ENCODE measurements at regions not wholly inside any gene's neighbourhood (a gene's known extent, or its start where the extent isn't known, plus 50 kb on each side); places are given as distances from the start of the nearest gene placed in this dataset.

DNA sequence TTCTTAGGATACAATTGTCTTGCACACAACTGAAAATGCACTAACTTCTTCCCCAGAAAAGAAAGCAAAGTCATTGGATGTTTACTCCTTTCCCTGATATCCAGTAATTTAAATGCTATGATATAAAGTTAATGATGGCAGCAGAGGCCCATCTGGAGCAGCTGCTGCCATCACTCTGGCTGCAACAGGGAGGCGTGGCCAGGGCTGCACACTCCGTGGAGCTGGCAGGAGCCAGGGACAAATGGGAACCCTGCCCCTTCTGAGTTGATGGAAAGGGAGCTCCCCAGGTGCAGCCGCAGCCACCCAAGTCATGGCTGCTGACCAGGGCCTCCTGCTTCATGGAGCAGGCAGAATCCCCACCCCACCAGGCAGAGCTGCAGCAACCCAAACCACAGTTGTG, 72.6 kb upstream of the ALDH1A3 start:
- ChIA-PET POLR2A (no interaction called here), CTCF (ENCODE audit: low intra/inter-chr PET ratio) (no interaction called here)
- H3K4me2 ChIP-seq (ENCODE audit: insufficient read depth, low read length), result no peak overlapping the region
- 0% methylated on average over 3 of the region's 3 CpGs for WGBS (ENCODE audit: insufficient coverage, low coverage, missing lambda C conversion rate)
- no peaks in the 10 kb centered on the region for H3K9me1 ChIP-seq (ENCODE audit: control insufficient read depth, insufficient read depth, low read length)
- peaks cover 0 to 6% of the 10 kb centered on the region in 2 experiments; a peak in 2 of 5 replicates for H3K27me3 ChIP-seq (ENCODE audit: control insufficient read depth in 2 of 2, insufficient read depth in 2 of 2, low read length in 2 of 2)
- in situ Hi-C loops (cut with MboI) (no loop called here), intact Hi-C loops (cut with micrococcal nuclease) (no loop called here)
- no TSS peak for BruUV-seq (replicated peaks)
- FAIRE-seq (no peak), DNase-seq (ENCODE audit: extremely low read depth in 1 of 4, low spot score in 3 of 4) (no peak), ATAC-seq (no peak)
- H3K27ac ChIP-seq (ENCODE audit: extremely low read depth, low read depth, low read length), result no peak overlapping the region
- H3K79me2 ChIP-seq (ENCODE audit: control insufficient read depth, insufficient read depth, low read length), result no peaks in the 10 kb centered on the region
- H3K9me3 ChIP-seq (replicated peaks; ENCODE audit: control insufficient read depth, insufficient read depth, low read depth, low read length), result no peaks in the 10 kb centered on the region
- H3K4me1 ChIP-seq (replicated peaks in 1 of 2; ENCODE audit: control insufficient read depth in 2 of 2, insufficient read depth in 2 of 2, low read length in 2 of 2), result 0 out of 5 replicates have a peak, but pooled peaks cover 0 to 3% of the 10 kb centered on the region in 2 experiments
- H2AFZ ChIP-seq (ENCODE audit: low read depth, low read length), result no peak overlapping the region
- H3K9ac ChIP-seq (ENCODE audit: insufficient read depth in 1 of 2, low read depth in 2 of 2, low read length in 2 of 2), result no peak overlapping the region
- no peak overlapping the region for H3K4me3 ChIP-seq
- H4K20me1 ChIP-seq (replicated peaks; ENCODE audit: control insufficient read depth, insufficient read depth, low read length), result no peaks in the 10 kb centered on the region; the same call in 1 of the 2 replicates
- no peaks in the 10 kb centered on the region for H3K36me3 ChIP-seq (ENCODE audit: control insufficient read depth, insufficient read depth, low read length)
- TF ChIP-seq ZNF184 (CRISPR knock-in tag; IDR thresholded peaks at IDR 0.05) (no peak), SRF (CRISPR knock-in tag; IDR thresholded peaks at IDR 0.05) (no peak), ZNF217 (CRISPR knock-in tag; IDR thresholded peaks at IDR 0.05) (no peak), POLR3A (IDR thresholded peaks at IDR 0.05; ENCODE audit: borderline replicate concordance, extremely low read depth, insufficient read depth, insufficient read length) (no peak), PTBP1 (IDR thresholded peaks at IDR 0.05; ENCODE audit: low read depth, low read length) (no peak), KDM1A (IDR thresholded peaks at IDR 0.05) (no peak), HNRNPLL (IDR thresholded peaks at IDR 0.05; ENCODE audit: low read depth, low read length, poor library complexity, severe bottlenecking) (no peak), ARID1B (IDR thresholded peaks at IDR 0.05) (no peak)
- TF ChIP-seq, protein P1, sequence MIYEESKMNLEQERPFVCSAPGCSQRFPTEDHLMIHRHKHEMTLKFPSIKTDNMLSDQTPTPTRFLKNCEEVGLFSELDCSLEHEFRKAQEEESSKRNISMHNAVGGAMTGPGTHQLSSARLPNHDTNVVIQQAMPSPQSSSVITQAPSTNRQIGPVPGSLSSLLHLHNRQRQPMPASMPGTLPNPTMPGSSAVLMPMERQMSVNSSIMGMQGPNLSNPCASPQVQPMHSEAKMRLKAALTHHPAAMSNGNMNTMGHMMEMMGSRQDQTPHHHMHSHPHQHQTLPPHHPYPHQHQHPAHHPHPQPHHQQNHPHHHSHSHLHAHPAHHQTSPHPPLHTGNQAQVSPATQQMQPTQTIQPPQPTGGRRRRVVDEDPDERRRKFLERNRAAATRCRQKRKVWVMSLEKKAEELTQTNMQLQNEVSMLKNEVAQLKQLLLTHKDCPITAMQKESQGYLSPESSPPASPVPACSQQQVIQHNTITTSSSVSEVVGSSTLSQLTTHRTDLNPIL (CRISPR knock-in tag; IDR thresholded peaks at IDR 0.05), result no peak
- TF ChIP-seq, protein P2, sequence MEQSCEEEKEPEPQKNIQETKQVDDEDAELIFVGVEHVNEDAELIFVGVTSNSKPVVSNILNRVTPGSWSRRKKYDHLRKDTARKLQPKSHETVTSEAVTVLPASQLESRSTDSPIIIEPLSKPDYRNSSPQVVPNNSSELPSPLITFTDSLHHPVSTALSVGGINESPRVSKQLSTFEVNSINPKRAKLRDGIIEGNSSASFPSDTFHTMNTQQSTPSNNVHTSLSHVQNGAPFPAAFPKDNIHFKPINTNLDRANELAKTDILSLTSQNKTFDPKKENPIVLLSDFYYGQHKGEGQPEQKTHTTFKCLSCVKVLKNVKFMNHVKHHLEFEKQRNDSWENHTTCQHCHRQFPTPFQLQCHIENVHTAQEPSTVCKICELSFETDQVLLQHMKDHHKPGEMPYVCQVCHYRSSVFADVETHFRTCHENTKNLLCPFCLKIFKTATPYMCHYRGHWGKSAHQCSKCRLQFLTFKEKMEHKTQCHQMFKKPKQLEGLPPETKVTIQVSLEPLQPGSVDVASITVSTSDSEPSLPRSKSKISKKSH (CRISPR knock-in tag; IDR thresholded peaks at IDR 0.05), result no peak
- TF ChIP-seq, protein P3, sequence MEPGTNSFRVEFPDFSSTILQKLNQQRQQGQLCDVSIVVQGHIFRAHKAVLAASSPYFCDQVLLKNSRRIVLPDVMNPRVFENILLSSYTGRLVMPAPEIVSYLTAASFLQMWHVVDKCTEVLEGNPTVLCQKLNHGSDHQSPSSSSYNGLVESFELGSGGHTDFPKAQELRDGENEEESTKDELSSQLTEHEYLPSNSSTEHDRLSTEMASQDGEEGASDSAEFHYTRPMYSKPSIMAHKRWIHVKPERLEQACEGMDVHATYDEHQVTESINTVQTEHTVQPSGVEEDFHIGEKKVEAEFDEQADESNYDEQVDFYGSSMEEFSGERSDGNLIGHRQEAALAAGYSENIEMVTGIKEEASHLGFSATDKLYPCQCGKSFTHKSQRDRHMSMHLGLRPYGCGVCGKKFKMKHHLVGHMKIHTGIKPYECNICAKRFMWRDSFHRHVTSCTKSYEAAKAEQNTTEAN (CRISPR knock-in tag; IDR thresholded peaks at IDR 0.05), result no peak
- TF ChIP-seq, protein P4, sequence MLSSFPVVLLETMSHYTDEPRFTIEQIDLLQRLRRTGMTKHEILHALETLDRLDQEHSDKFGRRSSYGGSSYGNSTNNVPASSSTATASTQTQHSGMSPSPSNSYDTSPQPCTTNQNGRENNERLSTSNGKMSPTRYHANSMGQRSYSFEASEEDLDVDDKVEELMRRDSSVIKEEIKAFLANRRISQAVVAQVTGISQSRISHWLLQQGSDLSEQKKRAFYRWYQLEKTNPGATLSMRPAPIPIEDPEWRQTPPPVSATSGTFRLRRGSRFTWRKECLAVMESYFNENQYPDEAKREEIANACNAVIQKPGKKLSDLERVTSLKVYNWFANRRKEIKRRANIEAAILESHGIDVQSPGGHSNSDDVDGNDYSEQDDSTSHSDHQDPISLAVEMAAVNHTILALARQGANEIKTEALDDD (IDR thresholded peaks at IDR 0.05), result no peak
- TF ChIP-seq, protein P5, sequence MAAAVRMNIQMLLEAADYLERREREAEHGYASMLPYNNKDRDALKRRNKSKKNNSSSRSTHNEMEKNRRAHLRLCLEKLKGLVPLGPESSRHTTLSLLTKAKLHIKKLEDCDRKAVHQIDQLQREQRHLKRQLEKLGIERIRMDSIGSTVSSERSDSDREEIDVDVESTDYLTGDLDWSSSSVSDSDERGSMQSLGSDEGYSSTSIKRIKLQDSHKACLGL (CRISPR knock-in tag; IDR thresholded peaks at IDR 0.05; ENCODE audit: borderline replicate concordance, poor library complexity, severe bottlenecking), result no peak
- TF ChIP-seq, protein P6, sequence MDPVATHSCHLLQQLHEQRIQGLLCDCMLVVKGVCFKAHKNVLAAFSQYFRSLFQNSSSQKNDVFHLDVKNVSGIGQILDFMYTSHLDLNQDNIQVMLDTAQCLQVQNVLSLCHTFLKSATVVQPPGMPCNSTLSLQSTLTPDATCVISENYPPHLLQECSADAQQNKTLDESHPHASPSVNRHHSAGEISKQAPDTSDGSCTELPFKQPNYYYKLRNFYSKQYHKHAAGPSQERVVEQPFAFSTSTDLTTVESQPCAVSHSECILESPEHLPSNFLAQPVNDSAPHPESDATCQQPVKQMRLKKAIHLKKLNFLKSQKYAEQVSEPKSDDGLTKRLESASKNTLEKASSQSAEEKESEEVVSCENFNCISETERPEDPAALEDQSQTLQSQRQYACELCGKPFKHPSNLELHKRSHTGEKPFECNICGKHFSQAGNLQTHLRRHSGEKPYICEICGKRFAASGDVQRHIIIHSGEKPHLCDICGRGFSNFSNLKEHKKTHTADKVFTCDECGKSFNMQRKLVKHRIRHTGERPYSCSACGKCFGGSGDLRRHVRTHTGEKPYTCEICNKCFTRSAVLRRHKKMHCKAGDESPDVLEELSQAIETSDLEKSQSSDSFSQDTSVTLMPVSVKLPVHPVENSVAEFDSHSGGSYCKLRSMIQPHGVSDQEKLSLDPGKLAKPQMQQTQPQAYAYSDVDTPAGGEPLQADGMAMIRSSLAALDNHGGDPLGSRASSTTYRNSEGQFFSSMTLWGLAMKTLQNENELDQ (CRISPR knock-in tag; IDR thresholded peaks at IDR 0.05; ENCODE audit: borderline replicate concordance), result no peak

All from K562 (cell line).